ENCODE measurements at regions not wholly inside any gene's neighbourhood (a gene's known extent, or its start where the extent isn't known, plus 50 kb on each side); places are given as distances from the start of the nearest gene placed in this dataset.

DNA sequence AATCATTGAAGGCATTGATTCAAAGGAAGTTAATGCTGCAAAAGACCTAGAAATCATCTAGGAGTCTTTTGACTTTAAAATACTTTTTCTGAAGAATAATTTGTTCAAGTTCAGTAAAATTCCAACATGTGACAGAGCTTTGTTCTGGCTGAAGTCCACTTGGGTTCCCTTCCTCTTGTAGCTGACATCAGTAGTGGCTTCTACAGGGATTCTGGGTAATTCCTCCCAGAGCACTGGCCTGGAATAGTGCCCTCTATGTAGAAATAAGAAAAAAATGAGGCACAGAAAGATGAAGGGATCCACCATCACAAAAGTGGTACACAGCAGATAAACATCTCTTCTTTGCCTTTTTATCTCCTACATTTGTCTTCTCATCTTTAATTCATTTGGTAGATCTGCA is 548.1 kb downstream of the LTN1 start:
- H3K4me3 ChIP-seq (ENCODE audit: insufficient read depth, low read depth, low read length, poor library complexity, severe bottlenecking), result no peak overlapping the region
- no peaks in the 10 kb centered on the region for H3K27me3 ChIP-seq (replicated peaks; ENCODE audit: control insufficient read depth, insufficient read depth, low read length, poor library complexity, severe bottlenecking)
- no peak overlapping the region for H3K27ac ChIP-seq (ENCODE audit: insufficient read depth, low read length, poor library complexity, severe bottlenecking)
- H3K4me1 ChIP-seq (ENCODE audit: control insufficient read depth, insufficient read depth, low read length, poor library complexity, severe bottlenecking), result no peaks in the 10 kb centered on the region
- no peaks in the 10 kb centered on the region for H3K9me3 ChIP-seq (ENCODE audit: control insufficient read depth, low read length)
- DNase-seq, result no peak
- H3K36me3 ChIP-seq (ENCODE audit: control insufficient read depth, insufficient read depth, low read length), result no peaks in the 10 kb centered on the region

DNA sequence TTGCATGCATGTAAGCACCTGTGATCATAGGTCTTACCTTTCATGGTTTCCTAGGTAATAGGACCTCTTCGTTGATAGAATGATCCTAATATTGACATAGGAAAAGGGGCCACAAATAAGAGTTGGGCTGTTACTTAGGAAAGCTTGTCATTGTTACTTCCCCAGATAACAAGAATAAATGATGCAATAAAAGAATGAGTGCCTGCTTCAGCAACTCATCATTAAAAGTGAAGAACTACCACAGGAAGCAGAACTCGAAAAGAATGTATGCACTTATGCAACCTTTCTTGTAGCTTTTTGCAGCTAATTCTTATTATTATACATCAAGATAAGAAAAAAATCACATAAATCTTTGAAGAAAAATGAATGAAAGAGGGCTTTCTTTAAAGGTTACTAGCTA is 548.6 kb downstream of the LTN1 start:
- H3K27me3 ChIP-seq (replicated peaks; ENCODE audit: control insufficient read depth, insufficient read depth, low read length, poor library complexity, severe bottlenecking), result no peaks in the 10 kb centered on the region
- H3K36me3 ChIP-seq (ENCODE audit: control insufficient read depth, insufficient read depth, low read length), result no peaks in the 10 kb centered on the region
- no peak for DNase-seq
- H3K27ac ChIP-seq (ENCODE audit: insufficient read depth, low read length, poor library complexity, severe bottlenecking), result no peak overlapping the region
- H3K4me1 ChIP-seq (ENCODE audit: control insufficient read depth, insufficient read depth, low read length, poor library complexity, severe bottlenecking), result no peaks in the 10 kb centered on the region
- H3K9me3 ChIP-seq (ENCODE audit: control insufficient read depth, low read length), result no peaks in the 10 kb centered on the region
- no peak overlapping the region for H3K4me3 ChIP-seq (ENCODE audit: insufficient read depth, low read depth, low read length, poor library complexity, severe bottlenecking)

DNA sequence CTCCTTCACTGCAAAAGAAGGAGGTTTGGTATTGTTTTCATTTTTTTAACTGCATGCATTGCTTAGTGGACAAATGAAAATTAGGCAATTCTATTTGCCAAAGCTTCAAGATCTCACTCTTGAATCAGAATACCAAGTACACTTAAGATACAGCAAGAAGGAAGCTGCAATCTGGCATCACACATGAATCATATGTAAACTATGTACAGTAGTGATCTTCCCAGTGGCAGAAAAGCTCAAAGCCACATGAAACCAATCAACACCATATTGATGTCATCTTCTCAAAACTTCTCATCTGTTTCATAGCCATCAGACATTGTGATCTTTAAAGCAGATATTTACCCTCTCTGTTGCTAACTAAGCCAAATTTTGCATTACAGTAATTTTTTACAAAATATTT is 550.1 kb downstream of the LTN1 start:
- H3K4me1 ChIP-seq (ENCODE audit: control insufficient read depth, insufficient read depth, low read length, poor library complexity, severe bottlenecking), result no peaks in the 10 kb centered on the region
- H3K36me3 ChIP-seq (ENCODE audit: control insufficient read depth, insufficient read depth, low read length), result no peaks in the 10 kb centered on the region
- DNase-seq, result no peak
- H3K27ac ChIP-seq (ENCODE audit: insufficient read depth, low read length, poor library complexity, severe bottlenecking), result no peak overlapping the region
- no peaks in the 10 kb centered on the region for H3K27me3 ChIP-seq (replicated peaks; ENCODE audit: control insufficient read depth, insufficient read depth, low read length, poor library complexity, severe bottlenecking)
- H3K9me3 ChIP-seq (ENCODE audit: control insufficient read depth, low read length), result no peaks in the 10 kb centered on the region
- no peak overlapping the region for H3K4me3 ChIP-seq (ENCODE audit: insufficient read depth, low read depth, low read length, poor library complexity, severe bottlenecking)

DNA sequence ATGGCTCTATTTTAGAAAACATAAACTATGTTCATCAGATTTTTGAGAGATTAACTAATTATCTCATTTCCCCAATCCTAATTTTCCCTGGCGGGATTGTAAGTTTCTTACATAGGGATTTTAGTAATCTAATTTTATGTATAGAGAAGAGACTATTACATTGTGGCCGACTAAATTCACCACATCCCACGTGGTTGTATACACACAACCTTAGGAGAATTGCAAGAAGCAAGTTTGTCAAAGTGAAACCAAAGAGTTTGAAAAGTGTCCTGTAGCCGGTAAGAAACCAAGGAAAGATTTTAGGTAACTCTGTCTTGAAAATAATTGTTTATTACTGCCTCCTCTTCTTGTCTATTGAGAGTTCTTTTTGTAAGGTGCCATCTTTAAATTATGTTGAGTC is 550.6 kb downstream of the LTN1 start:
- Histone ChIP-seq H3K36me3 (ENCODE audit: control insufficient read depth, insufficient read depth, low read length) (no peaks in the 10 kb centered on the region), H3K4me1 (ENCODE audit: control insufficient read depth, insufficient read depth, low read length, poor library complexity, severe bottlenecking) (no peaks in the 10 kb centered on the region), H3K27ac (ENCODE audit: insufficient read depth, low read length, poor library complexity, severe bottlenecking) (no peak overlapping the region), H3K4me3 (ENCODE audit: insufficient read depth, low read depth, low read length, poor library complexity, severe bottlenecking) (no peak overlapping the region), H3K9me3 (ENCODE audit: control insufficient read depth, low read length) (no peaks in the 10 kb centered on the region), H3K27me3 (replicated peaks; ENCODE audit: control insufficient read depth, insufficient read depth, low read length, poor library complexity, severe bottlenecking) (no peaks in the 10 kb centered on the region)
- DNase-seq, result no peak

DNA sequence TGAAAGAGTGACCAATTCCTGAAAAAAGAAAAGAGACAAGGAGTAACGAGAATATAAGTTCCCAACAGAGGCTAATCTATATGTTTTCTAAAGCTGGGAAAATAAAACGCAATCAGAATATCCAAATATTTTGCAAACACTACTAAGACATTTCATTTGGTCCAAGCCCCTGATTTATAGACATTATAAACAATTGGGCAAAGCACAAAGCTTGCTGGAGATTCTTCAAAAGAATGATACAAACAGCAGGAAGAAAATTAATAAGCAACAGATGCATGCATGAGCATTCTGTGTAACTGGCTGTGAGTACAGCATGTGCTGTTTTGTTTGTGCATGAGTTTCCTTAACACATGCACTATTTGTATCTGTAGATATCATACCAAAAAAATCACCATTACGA is 552.9 kb downstream of the LTN1 start:
- Histone ChIP-seq H3K36me3 (ENCODE audit: control insufficient read depth, insufficient read depth, low read length) (no peaks in the 10 kb centered on the region), H3K4me3 (ENCODE audit: insufficient read depth, low read depth, low read length, poor library complexity, severe bottlenecking) (no peak overlapping the region), H3K4me1 (ENCODE audit: control insufficient read depth, insufficient read depth, low read length, poor library complexity, severe bottlenecking) (no peaks in the 10 kb centered on the region), H3K27ac (ENCODE audit: insufficient read depth, low read length, poor library complexity, severe bottlenecking) (no peak overlapping the region), H3K27me3 (replicated peaks; ENCODE audit: control insufficient read depth, insufficient read depth, low read length, poor library complexity, severe bottlenecking) (no peaks in the 10 kb centered on the region), H3K9me3 (ENCODE audit: control insufficient read depth, low read length) (no peaks in the 10 kb centered on the region)
- no peak for DNase-seq

DNA sequence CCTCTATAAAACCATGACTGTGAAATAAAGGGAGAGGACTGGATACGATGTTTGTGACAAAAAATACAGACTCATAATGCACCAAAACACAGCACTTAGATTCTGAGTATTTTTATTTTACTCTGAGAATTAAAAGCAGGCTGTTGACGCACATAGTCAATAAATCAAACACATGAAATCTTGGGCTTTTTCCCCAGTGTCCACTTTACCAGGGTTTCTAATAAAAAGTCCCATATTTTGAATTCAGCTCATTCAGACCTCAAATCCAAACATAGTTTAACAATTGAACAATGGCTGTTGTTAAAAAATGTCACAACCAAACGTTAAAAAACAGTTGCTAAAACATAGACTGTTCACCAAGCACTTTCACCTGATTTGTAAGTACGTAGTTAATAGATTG is 553.4 kb downstream of the LTN1 start:
- no peaks in the 10 kb centered on the region for H3K9me3 ChIP-seq (ENCODE audit: control insufficient read depth, low read length)
- no peak overlapping the region for H3K4me3 ChIP-seq (ENCODE audit: insufficient read depth, low read depth, low read length, poor library complexity, severe bottlenecking)
- H3K36me3 ChIP-seq (ENCODE audit: control insufficient read depth, insufficient read depth, low read length), result no peaks in the 10 kb centered on the region
- H3K27me3 ChIP-seq (replicated peaks; ENCODE audit: control insufficient read depth, insufficient read depth, low read length, poor library complexity, severe bottlenecking), result no peaks in the 10 kb centered on the region
- H3K27ac ChIP-seq (ENCODE audit: insufficient read depth, low read length, poor library complexity, severe bottlenecking), result no peak overlapping the region
- no peak for DNase-seq
- H3K4me1 ChIP-seq (ENCODE audit: control insufficient read depth, insufficient read depth, low read length, poor library complexity, severe bottlenecking), result no peaks in the 10 kb centered on the region

DNA sequence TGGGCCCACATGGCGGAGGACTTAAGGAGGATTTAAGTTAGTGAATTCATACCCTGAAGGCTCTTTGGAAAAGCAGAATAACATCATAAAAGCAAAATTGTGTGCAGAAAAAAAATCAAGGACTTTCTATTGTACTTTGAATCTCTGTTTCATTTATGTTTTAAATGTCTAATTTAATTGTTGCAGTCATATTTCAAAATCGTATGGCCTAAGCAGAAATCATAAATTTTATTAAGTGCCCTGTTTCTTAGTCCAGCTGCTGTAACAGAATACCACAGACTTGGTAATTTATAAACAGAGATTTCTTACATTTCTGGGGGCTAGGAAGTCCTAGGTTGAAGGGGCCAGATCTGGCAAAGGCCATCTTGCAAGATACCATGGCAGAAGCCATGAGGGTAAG is 555.6 kb downstream of the LTN1 start:
- Histone ChIP-seq H3K36me3 (ENCODE audit: control insufficient read depth, insufficient read depth, low read length) (no peaks in the 10 kb centered on the region), H3K27me3 (replicated peaks; ENCODE audit: control insufficient read depth, insufficient read depth, low read length, poor library complexity, severe bottlenecking) (no peaks in the 10 kb centered on the region), H3K4me1 (ENCODE audit: control insufficient read depth, insufficient read depth, low read length, poor library complexity, severe bottlenecking) (no peaks in the 10 kb centered on the region), H3K27ac (ENCODE audit: insufficient read depth, low read length, poor library complexity, severe bottlenecking) (no peak overlapping the region), H3K4me3 (ENCODE audit: insufficient read depth, low read depth, low read length, poor library complexity, severe bottlenecking) (no peak overlapping the region), H3K9me3 (ENCODE audit: control insufficient read depth, low read length) (no peaks in the 10 kb centered on the region)
- no peak for DNase-seq

DNA sequence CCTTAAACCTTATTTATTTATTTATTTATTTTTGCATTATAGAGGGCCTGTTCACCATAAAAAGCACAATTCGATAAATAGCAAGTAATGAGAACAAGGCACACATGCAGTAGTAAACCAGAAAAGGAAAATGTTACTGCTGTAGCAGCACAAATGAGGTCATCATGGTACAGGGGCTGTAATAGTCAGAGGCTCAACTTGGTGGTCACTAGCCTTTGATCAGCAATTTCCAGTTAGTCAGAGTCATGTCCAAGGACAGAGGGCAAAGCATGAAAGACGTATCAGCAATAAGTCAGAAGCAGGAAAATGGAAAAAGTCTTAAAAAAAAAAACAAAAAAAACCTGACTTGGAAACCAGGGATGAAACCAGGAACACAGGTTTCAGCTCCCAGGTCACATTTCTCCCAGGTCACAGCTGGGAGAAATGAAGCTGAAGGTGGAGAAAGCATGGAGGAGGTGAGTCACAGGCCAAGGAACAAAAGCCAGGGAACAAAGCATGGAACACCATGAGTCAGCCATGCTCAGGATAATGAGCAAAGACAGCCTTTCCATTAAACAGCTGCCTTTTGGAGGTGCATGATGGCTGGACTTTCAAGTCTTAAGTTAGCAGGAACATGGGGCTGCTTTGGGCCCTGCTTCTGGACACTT is 556.3 kb downstream of the LTN1 start:
- no peaks in the 10 kb centered on the region for H3K27me3 ChIP-seq (replicated peaks; ENCODE audit: control insufficient read depth, insufficient read depth, low read length, poor library complexity, severe bottlenecking)
- H3K36me3 ChIP-seq (ENCODE audit: control insufficient read depth, insufficient read depth, low read length), result no peaks in the 10 kb centered on the region
- DNase-seq, result no peak
- H3K4me3 ChIP-seq (ENCODE audit: insufficient read depth, low read depth, low read length, poor library complexity, severe bottlenecking), result no peak overlapping the region
- no peaks in the 10 kb centered on the region for H3K4me1 ChIP-seq (ENCODE audit: control insufficient read depth, insufficient read depth, low read length, poor library complexity, severe bottlenecking)
- H3K9me3 ChIP-seq (ENCODE audit: control insufficient read depth, low read length), result no peaks in the 10 kb centered on the region
- H3K27ac ChIP-seq (ENCODE audit: insufficient read depth, low read length, poor library complexity, severe bottlenecking), result no peak overlapping the region

DNA sequence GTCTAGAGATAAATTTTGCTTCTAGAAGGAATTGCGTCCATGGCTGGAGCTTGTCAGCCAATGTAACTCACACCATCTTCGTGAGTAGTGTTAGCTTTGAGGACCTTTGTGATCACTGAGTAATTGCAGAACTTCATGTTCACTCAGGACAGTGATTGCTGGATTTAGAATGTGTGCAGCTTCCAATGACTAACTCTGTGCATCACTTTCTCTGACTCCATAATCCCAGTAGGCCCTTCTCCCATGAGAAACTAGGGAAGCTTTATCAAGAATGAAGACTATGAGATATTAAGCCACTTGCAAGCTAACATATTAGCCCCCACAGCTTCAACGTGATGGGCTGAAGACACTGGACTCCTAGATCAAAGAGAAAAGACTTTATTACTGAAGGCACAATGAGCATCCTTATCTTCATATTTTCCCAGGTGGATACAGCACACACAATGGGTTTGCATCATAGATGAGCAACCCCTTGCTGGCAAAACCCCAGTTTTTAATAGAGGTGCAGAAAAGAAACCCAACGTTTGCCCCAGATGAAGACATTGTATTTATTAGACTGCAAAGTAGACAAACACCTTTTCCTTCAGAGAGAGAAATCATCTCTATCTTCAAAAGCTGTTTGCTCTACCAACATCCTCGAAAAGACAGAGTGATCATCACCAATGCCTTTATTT is 561.0 kb downstream of the LTN1 start:
- H3K9me3 ChIP-seq (ENCODE audit: control insufficient read depth, low read length), result no peaks in the 10 kb centered on the region
- no peak overlapping the region for H3K27ac ChIP-seq (ENCODE audit: insufficient read depth, low read length, poor library complexity, severe bottlenecking)
- no peak for DNase-seq
- no peaks in the 10 kb centered on the region for H3K4me1 ChIP-seq (ENCODE audit: control insufficient read depth, insufficient read depth, low read length, poor library complexity, severe bottlenecking)
- H3K36me3 ChIP-seq (ENCODE audit: control insufficient read depth, insufficient read depth, low read length), result no peaks in the 10 kb centered on the region
- no peaks in the 10 kb centered on the region for H3K27me3 ChIP-seq (replicated peaks; ENCODE audit: control insufficient read depth, insufficient read depth, low read length, poor library complexity, severe bottlenecking)
- H3K4me3 ChIP-seq (ENCODE audit: insufficient read depth, low read depth, low read length, poor library complexity, severe bottlenecking), result no peak overlapping the region

DNA sequence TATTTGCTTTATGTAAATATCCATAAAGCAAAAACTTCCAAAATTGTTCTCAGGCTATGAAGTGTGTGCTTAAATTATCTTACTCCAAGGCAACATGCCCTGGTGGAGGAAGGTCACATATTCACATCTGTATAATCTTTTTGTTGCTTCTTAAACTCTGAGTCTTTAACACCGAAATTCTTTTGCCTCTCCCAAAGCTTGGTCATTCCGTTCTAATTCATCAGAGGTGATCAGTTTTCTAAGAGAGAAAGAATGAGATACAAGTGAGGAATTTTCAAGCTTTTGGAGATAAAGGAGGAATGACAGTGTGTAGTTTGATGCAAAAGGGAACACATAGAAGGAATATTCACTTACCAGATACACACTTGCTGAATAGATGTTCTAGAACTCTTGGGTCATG is 561.7 kb downstream of the LTN1 start:
- DNase-seq, result no peak
- Histone ChIP-seq H3K9me3 (ENCODE audit: control insufficient read depth, low read length) (no peaks in the 10 kb centered on the region), H3K27me3 (replicated peaks; ENCODE audit: control insufficient read depth, insufficient read depth, low read length, poor library complexity, severe bottlenecking) (no peaks in the 10 kb centered on the region), H3K4me3 (ENCODE audit: insufficient read depth, low read depth, low read length, poor library complexity, severe bottlenecking) (no peak overlapping the region), H3K4me1 (ENCODE audit: control insufficient read depth, insufficient read depth, low read length, poor library complexity, severe bottlenecking) (no peaks in the 10 kb centered on the region), H3K36me3 (ENCODE audit: control insufficient read depth, insufficient read depth, low read length) (no peaks in the 10 kb centered on the region), H3K27ac (ENCODE audit: insufficient read depth, low read length, poor library complexity, severe bottlenecking) (no peak overlapping the region)

Measured in effector memory CD4-positive, alpha-beta T cell (primary cell).